DND-41 (cell line): ENCODE measurements at regions not wholly inside any gene's neighbourhood (a gene's known extent, or its start where the extent isn't known, plus 50 kb on each side); places are given as distances from the start of the nearest gene placed in this dataset.

Source experiments
- ATAC-seq: fragments of 200-7000 bp; cut with Tn5 transposase; 3 replicates; pipeline ENCODE4 v1.9.1; 2021; ENCODE audit warnings: low read depth; ENCODE audit not compliant: insufficient read depth
- DNase-seq: peaks from one replicate; pipeline ENCODE4 v3.0.0-alpha.2; 2020
- H2AFZ ChIP-seq: 2 replicates; pipeline ENCODE4 v1.6.0; 2012; ENCODE audit warnings: low read depth, low read length
- H3K27ac ChIP-seq: 2 replicates; pipeline ENCODE4 v1.5.1; 2012; ENCODE audit warnings: low read length, inconsistent platforms
- H3K27me3 ChIP-seq: fragments of 200-600 bp; sonication (generic); 2 replicates; pipeline ENCODE4 v1.6.0; 2012; ENCODE audit warnings: low read length, mild to moderate bottlenecking, inconsistent platforms; ENCODE audit not compliant: insufficient read depth, poor library complexity
- H3K36me3 ChIP-seq: 2 replicates; pipeline ENCODE4 v1.5.1; 2012; ENCODE audit warnings: low read length, inconsistent platforms; ENCODE audit not compliant: insufficient read depth
- H3K4me1 ChIP-seq: 2 replicates; pipeline ENCODE4 v1.5.1; 2012; ENCODE audit warnings: mild to moderate bottlenecking, low read length; ENCODE audit not compliant: insufficient read depth
- H3K4me2 ChIP-seq: 2 replicates; pipeline ENCODE4 v1.6.0; 2012; ENCODE audit warnings: mild to moderate bottlenecking, moderate library complexity, low read length, inconsistent platforms; ENCODE audit not compliant: insufficient read depth
- H3K4me3 ChIP-seq, 2 experiments: fragments of 200-600 bp in 1 of 2; shearing (Covaris generic) in 1 of 2; 2 replicates each; pipeline ENCODE4 v1.5.1; 2012 to 2016; ENCODE audit warnings: inconsistent platforms in 2 of 2, low read length in 2 of 2, mild to moderate bottlenecking in 2 of 2, low read depth in 1 of 2, moderate library complexity in 1 of 2
- H3K79me2 ChIP-seq: 2 replicates; pipeline ENCODE4 v1.6.0; 2012; ENCODE audit warnings: low read length, inconsistent platforms; ENCODE audit not compliant: insufficient read depth
- H3K9ac ChIP-seq: 2 replicates; pipeline ENCODE4 v1.6.0; 2012; ENCODE audit warnings: low read depth, mild to moderate bottlenecking, inconsistent platforms, low read length, moderate library complexity
- H3K9me3 ChIP-seq: 2 replicates; pipeline ENCODE4 v1.5.1; 2012; ENCODE audit warnings: low read length, moderate library complexity, mild to moderate bottlenecking, inconsistent platforms; ENCODE audit not compliant: insufficient read depth, severe bottlenecking
- H4K20me1 ChIP-seq: 2 replicates; pipeline ENCODE4 v1.6.0; 2012; ENCODE audit warnings: low read length; ENCODE audit not compliant: insufficient read depth
- CTCF ChIP-seq: IDR thresholded peaks from 2 replicates; pipeline ENCODE4 v1.5.1; 2012; ENCODE audit warnings: borderline replicate concordance, low read length, moderate library complexity, mild to moderate bottlenecking; ENCODE audit not compliant: poor library complexity, severe bottlenecking; ENCODE audit errors: extremely low read depth
- EZH2 ChIP-seq: IDR thresholded peaks from 3 replicates; pipeline ENCODE4 v1.6.1; 2012; ENCODE audit warnings: borderline replicate concordance, low read depth, mild to moderate bottlenecking, moderate library complexity, low read length, inconsistent platforms; ENCODE audit not compliant: severe bottlenecking

GRCh38 chr20:59392736-59393135 is 92.3 kb downstream of the EDN3 start:
- no peak overlapping the region for H3K4me3 ChIP-seq
- no peak overlapping the region for H3K9ac ChIP-seq
- H3K27me3 ChIP-seq, result peaks cover 5% of the 10 kb centered on the region
- no peaks in the 10 kb centered on the region; the same call in 1 of the 2 replicates for H4K20me1 ChIP-seq
- H3K4me2 ChIP-seq, result no peak overlapping the region
- no peaks in the 10 kb centered on the region for H3K79me2 ChIP-seq
- ATAC-seq, result no peak
- no peaks in the 10 kb centered on the region for H3K4me1 ChIP-seq
- TF ChIP-seq CTCF (no peak), EZH2 (no peak)
- no peak overlapping the region for H2AFZ ChIP-seq
- no peaks in the 10 kb centered on the region for H3K36me3 ChIP-seq
- H3K27ac ChIP-seq, result no peak overlapping the region
- no peak for DNase-seq
- no peaks in the 10 kb centered on the region for H3K9me3 ChIP-seq

- TF ChIP-seq EZH2 (no peak), CTCF (no peak)
- no peak overlapping the region for H3K27ac ChIP-seq
- no peak overlapping the region for H3K4me3 ChIP-seq
- ATAC-seq (no peak), DNase-seq (no peak)
- H3K79me2 ChIP-seq, result no peaks in the 10 kb centered on the region
- peaks cover 9% of the 10 kb centered on the region for H3K27me3 ChIP-seq
- H3K4me1 ChIP-seq, result no peaks in the 10 kb centered on the region
- H3K9me3 ChIP-seq, result no peaks in the 10 kb centered on the region
- no peak overlapping the region for H2AFZ ChIP-seq
- H4K20me1 ChIP-seq, result no peaks in the 10 kb centered on the region; the same call in 1 of the 2 replicates
- no peaks in the 10 kb centered on the region for H3K36me3 ChIP-seq
- no peak overlapping the region for H3K9ac ChIP-seq
- no peak overlapping the region for H3K4me2 ChIP-seq
These were observed 92.7 kb downstream of the EDN3 start for GRCh38 chr20:59393142-59393541.

- no peak overlapping the region for H3K4me2 ChIP-seq
- H3K27me3 ChIP-seq, result peaks cover 12% of the 10 kb centered on the region
- H4K20me1 ChIP-seq, result no peaks in the 10 kb centered on the region
- no peaks in the 10 kb centered on the region for H3K4me1 ChIP-seq
- no peaks in the 10 kb centered on the region for H3K79me2 ChIP-seq
- no peak overlapping the region for H2AFZ ChIP-seq
- H3K27ac ChIP-seq, result no peak overlapping the region
- no peaks in the 10 kb centered on the region for H3K9me3 ChIP-seq
- DNase-seq (no peak), ATAC-seq (no peak)
- no peak overlapping the region for H3K9ac ChIP-seq
- TF ChIP-seq EZH2 (no peak), CTCF (no peak)
- no peaks in the 10 kb centered on the region for H3K36me3 ChIP-seq
- H3K4me3 ChIP-seq, result no peak overlapping the region
These were observed 95.3 kb downstream of the EDN3 start for GRCh38 chr20:59395729-59396128.

GRCh38 chr20:59398537-59399205 is 98.3 kb downstream of the EDN3 start:
- Histone ChIP-seq H4K20me1 (no peaks in the 10 kb centered on the region; the same call in 1 of the 2 replicates), H3K9me3 (no peaks in the 10 kb centered on the region), H3K27me3 (peaks cover 26% of the 10 kb centered on the region), H3K4me1 (no peaks in the 10 kb centered on the region), H3K36me3 (no peaks in the 10 kb centered on the region), H3K9ac (no peak overlapping the region), H3K4me3 (no peak overlapping the region), H3K79me2 (no peaks in the 10 kb centered on the region), H2AFZ (no peak overlapping the region), H3K27ac (no peak overlapping the region), H3K4me2 (no peak overlapping the region)
- peak; percentile 13 for DNase-seq
- no peak for ATAC-seq
- no peak for TF ChIP-seq EZH2
- TF ChIP-seq CTCF, result no peak
